GM12872 (cell line): ENCODE measurements at regions not wholly inside any gene's neighbourhood (a gene's known extent, or its start where the extent isn't known, plus 50 kb on each side); places are given as distances from the start of the nearest gene placed in this dataset.

Experiments
- CTCF ChIP-seq: IDR thresholded peaks from 3 replicates; pipeline ENCODE4 v1.5.1; 2011; ENCODE audit warnings: low read depth, mild to moderate bottlenecking, low read length, moderate library complexity; ENCODE audit not compliant: insufficient read depth

- no peak for TF ChIP-seq CTCF
These were observed 191.9 kb upstream of the SLC27A6 start for GRCh38 chr5:128773378-128773777.

- TF ChIP-seq CTCF, result no peak
These were observed 190.7 kb upstream of the SLC27A6 start for GRCh38 chr5:128774605-128775004.

- no peak for TF ChIP-seq CTCF
These were observed 189.7 kb upstream of the SLC27A6 start for GRCh38 chr5:128775558-128775957.

GRCh38 chr5:128777052-128777451 is 188.2 kb upstream of the SLC27A6 start:
- no peak for TF ChIP-seq CTCF

- TF ChIP-seq CTCF, result no peak
These were observed 186.8 kb upstream of the SLC27A6 start for GRCh38 chr5:128778474-128778873.

GRCh38 chr5:128782446-128782845 is 182.8 kb upstream of the SLC27A6 start:
- no peak for TF ChIP-seq CTCF

GRCh38 chr5:128784726-128785125 is 180.6 kb upstream of the SLC27A6 start:
- no peak for TF ChIP-seq CTCF

- TF ChIP-seq CTCF, result no peak
These were observed 174.0 kb upstream of the SLC27A6 start for GRCh38 chr5:128791312-128791711.
